ENCODE measurements at regions not wholly inside any gene's neighbourhood (a gene's known extent, or its start where the extent isn't known, plus 50 kb on each side); places are given as distances from the start of the nearest gene placed in this dataset.

- TF ChIP-seq CTCF (IDR thresholded peaks at IDR 0.05): no peak
- TF ChIP-seq POLR2A (IDR thresholded peaks at IDR 0.05): no peak
Observed at GRCh38 chr2:103338819-103339218, 577.0 kb downstream of the TMEM182 start.
